GM23248 (cell line): ENCODE measurements at regions not wholly inside any gene's neighbourhood (a gene's known extent, or its start where the extent isn't known, plus 50 kb on each side); places are given as distances from the start of the nearest gene placed in this dataset.

ENCODE experiments used
- DNase-seq: peaks from one replicate; pipeline ENCODE4 v3.0.0-alpha.2; 2015
- H2AFZ ChIP-seq: fragments of 200-600 bp; sonication (generic); 2 replicates; pipeline ENCODE4 v1.6.1; 2016; ENCODE audit warnings: antibody characterized with exemption
- H3F3A ChIP-seq: fragments of 200-600 bp; sonication (generic); 2 replicates; pipeline ENCODE4 v1.6.1; 2016; ENCODE audit warnings: mild to moderate bottlenecking, antibody characterized with exemption, mixed run types; ENCODE audit not compliant: insufficient read depth
- H3K27ac ChIP-seq: fragments of 200-600 bp; sonication (generic); 2 replicates; pipeline ENCODE4 v1.5.1; 2016; ENCODE audit warnings: mild to moderate bottlenecking
- H3K27me3 ChIP-seq: fragments of 200-600 bp; sonication (generic); replicated peaks from 2 replicates; pipeline ENCODE4 v1.6.1; 2016; ENCODE audit warnings: mild to moderate bottlenecking; ENCODE audit not compliant: insufficient read depth
- H3K36me3 ChIP-seq: fragments of 200-600 bp; sonication (generic); 2 replicates; pipeline ENCODE4 v1.6.1; 2016; ENCODE audit warnings: low read depth, mild to moderate bottlenecking
- H3K4me1 ChIP-seq: fragments of 200-600 bp; sonication (generic); 2 replicates; pipeline ENCODE4 v1.6.1; 2016; ENCODE audit warnings: mild to moderate bottlenecking; ENCODE audit not compliant: insufficient read depth
- H3K4me2 ChIP-seq: fragments of 200-600 bp; sonication (generic); one replicate; pipeline ENCODE4 v1.6.1; 2016; ENCODE audit warnings: mild to moderate bottlenecking; ENCODE audit not compliant: unreplicated experiment
- H3K4me3 ChIP-seq: fragments of 200-600 bp; sonication (generic); 2 replicates; pipeline ENCODE4 v1.5.1; 2016; ENCODE audit warnings: mild to moderate bottlenecking
- H3K79me2 ChIP-seq: fragments of 200-600 bp; sonication (generic); 2 replicates; pipeline ENCODE4 v1.6.1; 2016; ENCODE audit warnings: mild to moderate bottlenecking; ENCODE audit not compliant: insufficient read depth
- H3K9ac ChIP-seq: fragments of 200-600 bp; sonication (generic); 2 replicates; pipeline ENCODE4 v1.6.1; 2016; ENCODE audit warnings: mild to moderate bottlenecking
- H3K9me2 ChIP-seq: fragments of 200-600 bp; sonication (generic); 2 replicates; pipeline ENCODE4 v1.6.1; 2016; ENCODE audit warnings: mixed run types, mild to moderate bottlenecking, moderate library complexity; ENCODE audit not compliant: insufficient read depth
- H3K9me3 ChIP-seq: fragments of 200-600 bp; sonication (generic); one replicate; pipeline ENCODE4 v1.6.1; 2017; ENCODE audit warnings: low read depth
- H4K20me1 ChIP-seq: fragments of 200-600 bp; sonication (generic); 2 replicates; pipeline ENCODE4 v1.6.0; 2016; ENCODE audit not compliant: insufficient read depth
- EZH2 ChIP-seq: fragments of 200-600 bp; sonication (generic); IDR thresholded peaks from 2 replicates; pipeline ENCODE4 v1.6.1; 2018; ENCODE audit warnings: antibody characterized with exemption, mild to moderate bottlenecking; ENCODE audit not compliant: insufficient read depth, poor library complexity, severe bottlenecking
- EZH2phosphoT487 ChIP-seq: fragments of 200-600 bp; sonication (generic); IDR thresholded peaks from 2 replicates; pipeline ENCODE4 v1.6.1; 2018; ENCODE audit warnings: antibody characterized with exemption, moderate library complexity, mild to moderate bottlenecking, low read depth; ENCODE audit not compliant: insufficient read depth
- whole genome bisulfite sequencing, 2 experiments: methylation state at CpG; one replicate each; pipeline ENCODE4 v1.1.6; 2015 to 2017; ENCODE audit warnings: low lambda C conversion rate in 2 of 2, low coverage in 1 of 2; ENCODE audit errors: missing lambda C conversion rate in 2 of 2; 5-methylcytosine and 5-hydroxymethylcytosine counted together
- in situ Hi-C: fragments of 300-500 bp; cut with MboI; formaldehyde crosslinking; loops from 2 replicates; pipeline ENCODE4 v1.15.0; 2020

GRCh38 chr1:198086051-198086745 lies 70.6 kb upstream of the NEK7 start:
- Histone ChIP-seq H4K20me1 (no peaks in the 10 kb centered on the region), H3K27me3 (no peaks in the 10 kb centered on the region), H3K9me3 (no peaks in the 10 kb centered on the region), H3K9me2 (no peaks in the 10 kb centered on the region; the same call in 1 of the 2 replicates), H3K79me2 (peaks cover 15% of the 10 kb centered on the region; the same call in 1 of the 2 replicates), H3K36me3 (no peaks in the 10 kb centered on the region), H2AFZ (no peak overlapping the region), H3K4me1 (peaks cover 29% of the 10 kb centered on the region), H3F3A (peaks cover 15% of the 10 kb centered on the region), H3K4me3 (no peak overlapping the region), H3K4me2 (no peak overlapping the region), H3K9ac (no peak overlapping the region), H3K27ac (no peak overlapping the region)
- TF ChIP-seq EZH2phosphoT487 (no peak), EZH2 (no peak)
- in situ Hi-C loops, result loop anchor here (10.0 to 25.0 kb wide), 3 partner anchors 69 to 601 kb away; partner anchors contain the start of gene NEK7
- DNase-seq, result no peak
- WGBS, 2 experiments, result 95 to 96% methylated on average over 1 of the region's 1 CpG

- 47 to 54% methylated on average over 1 of the region's 1 CpG for WGBS, 2 experiments
- H3K79me2 ChIP-seq, result peaks cover 15% of the 10 kb centered on the region; the same call in 1 of the 2 replicates
- no peak overlapping the region for H3K4me2 ChIP-seq
- H3F3A ChIP-seq, result peaks cover 15% of the 10 kb centered on the region
- TF ChIP-seq EZH2, result no peak
- no peak for TF ChIP-seq EZH2phosphoT487
- H3K36me3 ChIP-seq, result no peaks in the 10 kb centered on the region
- no peak for DNase-seq
- no peaks in the 10 kb centered on the region; the same call in 1 of the 2 replicates for H3K9me2 ChIP-seq
- 0 out of 2 replicates have a peak overlapping the region, but pooled peaks have one; percentile 57 for H3K9ac ChIP-seq
- H3K27me3 ChIP-seq, result no peaks in the 10 kb centered on the region
- H3K9me3 ChIP-seq, result no peaks in the 10 kb centered on the region
- H3K4me3 ChIP-seq, result no peak overlapping the region
- H3K4me1 ChIP-seq, result peaks cover 29% of the 10 kb centered on the region
- H4K20me1 ChIP-seq, result no peaks in the 10 kb centered on the region
- H2AFZ ChIP-seq, result peak overlapping the region; percentile 25; the same call in 1 of the 2 replicates
- H3K27ac ChIP-seq, result no peak overlapping the region
- in situ Hi-C loops, result loop anchor here (10.0 to 25.0 kb wide), 3 partner anchors 67 to 599 kb away; partner anchors contain the start of gene NEK7
These were observed 69.0 kb upstream of the NEK7 start for GRCh38 chr1:198087831-198088230.

GRCh38 chr1:198088360-198089071 lies 68.3 kb upstream of the NEK7 start:
- peak overlapping the region; percentile 85 for H3K4me2 ChIP-seq
- peak; percentile 74 for DNase-seq
- TF ChIP-seq EZH2 (no peak), EZH2phosphoT487 (no peak)
- peaks cover 15% of the 10 kb centered on the region for H3F3A ChIP-seq
- in situ Hi-C loops, result loop anchor here (10.0 to 25.0 kb wide), 3 partner anchors 66 to 599 kb away; partner anchors contain the start of gene NEK7
- no peaks in the 10 kb centered on the region for H3K36me3 ChIP-seq
- peak overlapping the region; percentile 61 for H3K4me3 ChIP-seq
- WGBS, 2 experiments, result 10 to 18% methylated on average over 4 of the region's 4 CpGs
- peaks cover 15% of the 10 kb centered on the region; the same call in 1 of the 2 replicates for H3K79me2 ChIP-seq
- no peaks in the 10 kb centered on the region for H4K20me1 ChIP-seq
- peak overlapping the region; percentile 57 for H3K9ac ChIP-seq
- peaks cover 29% of the 10 kb centered on the region for H3K4me1 ChIP-seq
- peak overlapping the region; percentile 80 for H2AFZ ChIP-seq
- H3K9me3 ChIP-seq, result no peaks in the 10 kb centered on the region
- no peaks in the 10 kb centered on the region; the same call in 1 of the 2 replicates for H3K9me2 ChIP-seq
- peak overlapping the region; percentile 68 for H3K27ac ChIP-seq
- H3K27me3 ChIP-seq, result no peaks in the 10 kb centered on the region

DNA sequence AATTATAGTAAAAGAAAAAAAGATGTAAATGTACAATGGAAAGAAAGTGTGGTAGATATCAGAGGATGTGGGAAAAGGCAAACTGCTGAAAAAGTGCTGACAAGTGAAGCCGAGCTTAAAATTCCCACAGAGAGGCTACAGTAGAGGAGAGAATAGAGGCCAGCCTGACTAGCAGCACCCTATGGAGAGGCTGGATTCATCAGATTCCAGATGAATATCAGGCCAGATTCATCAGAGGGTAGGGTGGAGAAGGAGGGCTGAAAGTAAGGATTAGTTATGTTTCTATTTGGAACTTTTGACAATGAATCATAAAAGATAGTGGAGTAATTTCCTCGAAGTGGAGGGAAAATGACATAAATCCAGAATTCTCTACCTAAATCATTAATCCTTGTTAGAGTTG lies 60.4 kb upstream of the NEK7 start:
- Histone ChIP-seq H3K27ac (no peak overlapping the region), H3K9me2 (no peaks in the 10 kb centered on the region), H4K20me1 (no peaks in the 10 kb centered on the region), H3K4me1 (peaks cover 21% of the 10 kb centered on the region), H3K4me3 (no peak overlapping the region), H3K27me3 (no peaks in the 10 kb centered on the region), H3F3A (peaks cover 1% of the 10 kb centered on the region; the same call in 1 of the 2 replicates), H3K4me2 (no peak overlapping the region), H2AFZ (0 out of 2 replicates have a peak overlapping the region, but pooled peaks have one; percentile 20), H3K36me3 (no peaks in the 10 kb centered on the region), H3K9ac (no peak overlapping the region), H3K9me3 (no peaks in the 10 kb centered on the region), H3K79me2 (no peaks in the 10 kb centered on the region)
- 45 to 46% methylated on average over 2 of the region's 2 CpGs for WGBS, 2 experiments
- TF ChIP-seq EZH2 (no peak), EZH2phosphoT487 (no peak)
- in situ Hi-C loops, result loop anchor here (25.0 kb wide), 2 partner anchors 366 to 591 kb away; no protein-coding TSS in a partner anchor
- DNase-seq, result peak; percentile 38
